NOMO-1 (cell line): ENCODE measurements at regions not wholly inside any gene's neighbourhood (a gene's known extent, or its start where the extent isn't known, plus 50 kb on each side); places are given as distances from the start of the nearest gene placed in this dataset.
"Not testable (repeated sequence)": the region's sequence is repeated elsewhere in the genome, so short reads cannot be mapped to it uniquely, and the experiment has no call there.

Source experiments
- DNase-seq, 2 experiments: peaks; one replicate each; lab custom pipeline; 2025; ENCODE audit not compliant: unreplicated experiment in 2 of 2; lab: John Stamatoyannopoulos, UW

GRCh38 chrX:4622486-4623167 lies 909.2 kb upstream of the PRKX start:
- DNase-seq = no peak

GRCh38 chrX:4613651-4614050 lies 900.2 kb upstream of the PRKX start:
- DNase-seq = not testable (repeated sequence)

- DNase-seq = no peak
Measured at GRCh38 chrX:4588893-4589292, 875.4 kb upstream of the PRKX start.

- DNase-seq = no peak
Measured at GRCh38 chrX:4588466-4588865, 875.0 kb upstream of the PRKX start.

GRCh38 chrX:4588056-4588455 lies 874.6 kb upstream of the PRKX start:
- DNase-seq = no peak

GRCh38 chrX:4579999-4580398 lies 866.5 kb upstream of the PRKX start:
- no peak for DNase-seq

GRCh38 chrX:4579480-4579879 lies 866.0 kb upstream of the PRKX start:
- DNase-seq = no peak

- DNase-seq = no peak
Measured at GRCh38 chrX:4572691-4573090, 859.2 kb upstream of the PRKX start.

GRCh38 chrX:4570151-4570550 lies 856.7 kb upstream of the PRKX start:
- DNase-seq = no peak

GRCh38 chrX:4560192-4560591 lies 846.7 kb upstream of the PRKX start:
- DNase-seq = no peak

- no peak for DNase-seq
Measured at GRCh38 chrX:4550018-4550417, 836.6 kb upstream of the PRKX start.

- peak; percentile 5 to 18 for DNase-seq
Measured at GRCh38 chrX:4547213-4547836, 833.9 kb upstream of the PRKX start.

- DNase-seq = not testable (repeated sequence)
Measured at GRCh38 chrX:4546178-4546577, 832.7 kb upstream of the PRKX start.

- DNase-seq = no peak
Measured at GRCh38 chrX:4528247-4528646, 814.8 kb upstream of the PRKX start.

- DNase-seq = no peak
Measured at GRCh38 chrX:4485912-4486311, 772.5 kb upstream of the PRKX start.

- no peak for DNase-seq
Measured at GRCh38 chrX:4484266-4484665, 770.8 kb upstream of the PRKX start.

GRCh38 chrX:4451591-4451990 lies 738.1 kb upstream of the PRKX start:
- no peak for DNase-seq

GRCh38 chrX:4450177-4450576 lies 736.7 kb upstream of the PRKX start:
- DNase-seq = no peak

- no peak for DNase-seq
Measured at GRCh38 chrX:4435905-4436304, 722.5 kb upstream of the PRKX start.

GRCh38 chrX:4397471-4397870 lies 684.0 kb upstream of the PRKX start:
- no peak for DNase-seq

- DNase-seq = no peak
Measured at GRCh38 chrX:4382273-4382672, 668.8 kb upstream of the PRKX start.

GRCh38 chrX:4380710-4381109 lies 667.3 kb upstream of the PRKX start:
- DNase-seq = no peak

- no peak for DNase-seq
Measured at GRCh38 chrX:4379071-4379470, 665.6 kb upstream of the PRKX start.
